GM12892 (cell line): ENCODE measurements at regions not wholly inside any gene's neighbourhood (a gene's known extent, or its start where the extent isn't known, plus 50 kb on each side); places are given as distances from the start of the nearest gene placed in this dataset.

Experiments
- POLR2A ChIP-seq: IDR thresholded peaks from 2 replicates; pipeline ENCODE4 v1.6.1; 2011; ENCODE audit warnings: low read depth, low read length, control low read depth
- POLR2AphosphoS5 ChIP-seq: IDR thresholded peaks from 2 replicates; pipeline ENCODE4 v1.6.1; 2011; ENCODE audit warnings: low read depth, low read length, control low read depth
- TAF1 ChIP-seq: IDR thresholded peaks from 2 replicates; pipeline ENCODE4 v1.6.1; 2011; ENCODE audit warnings: low read depth, mild to moderate bottlenecking, control low read depth, low read length, borderline replicate concordance

DNA sequence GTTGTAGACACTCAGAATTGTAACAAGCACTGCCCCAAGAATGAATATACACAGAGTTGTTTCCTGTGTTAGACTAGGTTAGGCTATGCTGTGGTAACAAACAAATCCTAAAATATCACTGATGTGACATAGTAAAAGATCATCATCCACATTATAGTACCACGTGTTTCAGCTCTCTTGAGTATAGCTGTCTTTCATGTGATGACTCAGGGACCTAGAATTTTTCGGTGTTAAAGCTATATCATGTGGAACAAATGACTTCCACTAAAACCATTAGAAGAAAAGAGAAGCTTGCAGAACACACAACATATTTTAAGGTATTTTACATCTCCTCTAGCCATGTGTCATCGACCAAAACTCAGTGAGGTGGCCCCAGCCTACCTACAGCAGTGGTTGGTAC, 307.9 kb upstream of the RBMS3 start:
- TF ChIP-seq POLR2A, result no peak
- TF ChIP-seq POLR2AphosphoS5, result no peak
- no peak for TF ChIP-seq TAF1
